BJ (cell line): ENCODE measurements at regions not wholly inside any gene's neighbourhood (a gene's known extent, or its start where the extent isn't known, plus 50 kb on each side); places are given as distances from the start of the nearest gene placed in this dataset.

Experiments used
- CTCF ChIA-PET: fragments of 350-600 bp; formaldehyde crosslinking; extraction: SDS; loops from one replicate; lab custom pipeline; 2021; ENCODE audit warnings: antibody characterized with exemption, inconsistent platforms; lab: Yijun Ruan, JAX
- POLR2A ChIA-PET: fragments of 300-600 bp; sonication (Branson Sonifier 250); formaldehyde crosslinking; extraction: SDS; loops from one replicate; lab custom pipeline; 2021; ENCODE audit warnings: antibody characterized with exemption; lab: Charles Lee
- DNase-seq: peaks from one replicate; pipeline ENCODE4 v3.0.0-alpha.2; 2011; ENCODE audit warnings: low read depth
- H3K27me3 ChIP-seq: 2 replicates; pipeline ENCODE4 v1.6.0; 2011; ENCODE audit warnings: low read length; ENCODE audit not compliant: control insufficient read depth, insufficient read depth
- H3K36me3 ChIP-seq: 2 replicates; pipeline ENCODE4 v1.5.1; 2011; ENCODE audit warnings: low read length; ENCODE audit not compliant: control insufficient read depth, insufficient read depth
- H3K4me3 ChIP-seq: 2 replicates; pipeline ENCODE4 v1.5.1; 2011; ENCODE audit warnings: low read depth, mild to moderate bottlenecking, control low read depth, low read length
- CTCF ChIP-seq: IDR thresholded peaks from 2 replicates; pipeline ENCODE4 v1.5.1; 2011; ENCODE audit warnings: low read depth, mild to moderate bottlenecking, control low read depth, inconsistent platforms, low read length, moderate library complexity; ENCODE audit not compliant: insufficient read depth

GRCh38 chr18:10157706-10158105 is 243.9 kb downstream of the VAPA start:
- H3K27me3 ChIP-seq = no peaks in the 10 kb centered on the region
- no peak for DNase-seq
- CTCF ChIA-PET = no interaction called here
- POLR2A ChIA-PET = no interaction called here
- H3K36me3 ChIP-seq = no peaks in the 10 kb centered on the region
- H3K4me3 ChIP-seq = no peak overlapping the region
- no peak for TF ChIP-seq CTCF

GRCh38 chr18:10160251-10160650 is 246.4 kb downstream of the VAPA start:
- DNase-seq = no peak
- ChIA-PET CTCF (interaction anchor here (0.9 to 2.9 kb wide), 2 partner anchors 10 to 16 kb away, joined by 3 to 15 read pairs; no protein-coding TSS in a partner anchor), POLR2A (no interaction called here)
- no peaks in the 10 kb centered on the region for H3K27me3 ChIP-seq
- no peak for TF ChIP-seq CTCF
- H3K4me3 ChIP-seq = no peak overlapping the region
- no peaks in the 10 kb centered on the region for H3K36me3 ChIP-seq

- POLR2A ChIA-PET = no interaction called here
- CTCF ChIA-PET = interaction anchor here (2.9 kb wide), 1 partner anchor 9 kb away, joined by 15 read pairs; no protein-coding TSS in a partner anchor
- no peak overlapping the region for H3K4me3 ChIP-seq
- no peak for DNase-seq
- no peaks in the 10 kb centered on the region for H3K36me3 ChIP-seq
- H3K27me3 ChIP-seq = no peaks in the 10 kb centered on the region
- TF ChIP-seq CTCF = no peak
Measured at GRCh38 chr18:10161315-10161714, 247.5 kb downstream of the VAPA start.

- H3K36me3 ChIP-seq = no peaks in the 10 kb centered on the region
- no peak for DNase-seq
- H3K27me3 ChIP-seq = no peaks in the 10 kb centered on the region
- POLR2A ChIA-PET = no interaction called here
- TF ChIP-seq CTCF = no peak
- H3K4me3 ChIP-seq = no peak overlapping the region
- CTCF ChIA-PET = interaction anchor here (1.0 to 2.9 kb wide), 2 partner anchors 8 to 14 kb away, joined by 3 to 15 read pairs; no protein-coding TSS in a partner anchor
Measured at GRCh38 chr18:10162340-10162739, 248.5 kb downstream of the VAPA start.

- Histone ChIP-seq H3K36me3 (no peaks in the 10 kb centered on the region), H3K4me3 (no peak overlapping the region), H3K27me3 (no peaks in the 10 kb centered on the region)
- no peak for TF ChIP-seq CTCF
- ChIA-PET POLR2A (no interaction called here), CTCF (no interaction called here)
- DNase-seq = no peak
Measured at GRCh38 chr18:10164271-10165071, 250.7 kb downstream of the VAPA start.
